ENCODE measurements at regions not wholly inside any gene's neighbourhood (a gene's known extent, or its start where the extent isn't known, plus 50 kb on each side); places are given as distances from the start of the nearest gene placed in this dataset.

DNA sequence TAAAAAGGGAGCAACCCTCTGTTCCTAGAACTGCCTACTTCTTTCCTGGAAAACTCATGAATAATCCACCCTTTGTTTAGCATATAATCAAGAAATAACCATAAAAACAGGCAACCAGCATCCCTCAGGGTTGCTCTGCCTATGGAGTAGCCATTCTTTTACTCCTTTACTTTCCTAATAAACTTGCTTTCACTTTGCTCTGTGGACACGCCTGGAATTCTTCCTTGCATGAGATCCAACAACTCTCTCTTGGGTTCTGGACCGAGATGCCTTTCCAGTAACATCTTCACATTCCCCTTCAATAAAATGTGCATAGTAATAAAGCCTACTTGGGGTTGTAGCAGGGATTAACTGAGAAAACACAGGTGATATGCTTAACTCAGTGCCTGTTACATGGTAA is 286.4 kb upstream of the AMIGO2 start:
- TF ChIP-seq POLR2A (IDR thresholded peaks at IDR 0.05), result no peak
- TF ChIP-seq, protein P1, sequence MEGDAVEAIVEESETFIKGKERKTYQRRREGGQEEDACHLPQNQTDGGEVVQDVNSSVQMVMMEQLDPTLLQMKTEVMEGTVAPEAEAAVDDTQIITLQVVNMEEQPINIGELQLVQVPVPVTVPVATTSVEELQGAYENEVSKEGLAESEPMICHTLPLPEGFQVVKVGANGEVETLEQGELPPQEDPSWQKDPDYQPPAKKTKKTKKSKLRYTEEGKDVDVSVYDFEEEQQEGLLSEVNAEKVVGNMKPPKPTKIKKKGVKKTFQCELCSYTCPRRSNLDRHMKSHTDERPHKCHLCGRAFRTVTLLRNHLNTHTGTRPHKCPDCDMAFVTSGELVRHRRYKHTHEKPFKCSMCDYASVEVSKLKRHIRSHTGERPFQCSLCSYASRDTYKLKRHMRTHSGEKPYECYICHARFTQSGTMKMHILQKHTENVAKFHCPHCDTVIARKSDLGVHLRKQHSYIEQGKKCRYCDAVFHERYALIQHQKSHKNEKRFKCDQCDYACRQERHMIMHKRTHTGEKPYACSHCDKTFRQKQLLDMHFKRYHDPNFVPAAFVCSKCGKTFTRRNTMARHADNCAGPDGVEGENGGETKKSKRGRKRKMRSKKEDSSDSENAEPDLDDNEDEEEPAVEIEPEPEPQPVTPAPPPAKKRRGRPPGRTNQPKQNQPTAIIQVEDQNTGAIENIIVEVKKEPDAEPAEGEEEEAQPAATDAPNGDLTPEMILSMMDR (IDR thresholded peaks at IDR 0.05 in 4 of 5, conservative IDR thresholded peaks at IDR 0.05 in 1 of 5), result no peak

All from gastrocnemius medialis (tissue), 4 donors.